Fibroblast of pulmonary artery (primary cell): ENCODE measurements at regions not wholly inside any gene's neighbourhood (a gene's known extent, or its start where the extent isn't known, plus 50 kb on each side); places are given as distances from the start of the nearest gene placed in this dataset.

Experiments
- DNase-seq: peaks from one replicate; pipeline ENCODE4 v3.0.0-alpha.2; 2010; ENCODE audit warnings: low read depth
- H3K4me3 ChIP-seq: replicated peaks from 2 replicates; pipeline ENCODE4 v1.5.1; 2011; ENCODE audit warnings: low read depth, mild to moderate bottlenecking, control low read depth, low read length, moderate library complexity
- CTCF ChIP-seq: IDR thresholded peaks from 2 replicates; pipeline ENCODE4 v1.5.1; 2011; ENCODE audit warnings: mild to moderate bottlenecking, control low read depth, low read length, inconsistent platforms; ENCODE audit errors: missing control alignments

GRCh38 chr10:4313051-4313450 lies 513.0 kb upstream of the AKR1E2 start:
- no peak for TF ChIP-seq CTCF
- H3K4me3 ChIP-seq = no peak overlapping the region
- no peak for DNase-seq

GRCh38 chr10:4312051-4312835 lies 513.8 kb upstream of the AKR1E2 start:
- no peak for DNase-seq
- H3K4me3 ChIP-seq = no peak overlapping the region
- no peak for TF ChIP-seq CTCF

- DNase-seq = no peak
- H3K4me3 ChIP-seq = no peak overlapping the region
- TF ChIP-seq CTCF = no peak
These were observed 515.8 kb upstream of the AKR1E2 start for GRCh38 chr10:4310172-4310571.

GRCh38 chr10:4307910-4308309 lies 518.1 kb upstream of the AKR1E2 start:
- no peak overlapping the region for H3K4me3 ChIP-seq
- DNase-seq = peak; percentile 33
- no peak for TF ChIP-seq CTCF

- DNase-seq = peak; percentile 48
- H3K4me3 ChIP-seq = no peak overlapping the region
- no peak for TF ChIP-seq CTCF
These were observed 519.1 kb upstream of the AKR1E2 start for GRCh38 chr10:4306871-4307270.

- peak; percentile 41 for DNase-seq
- no peak overlapping the region for H3K4me3 ChIP-seq
- no peak for TF ChIP-seq CTCF
These were observed 518.0 kb upstream of the KLF6 start for GRCh38 chr10:4303045-4303444.
